ENCODE measurements at regions not wholly inside any gene's neighbourhood (a gene's known extent, or its start where the extent isn't known, plus 50 kb on each side); places are given as distances from the start of the nearest gene placed in this dataset.

GRCh38 chr12:24270965-24271364 is 321.5 kb upstream of the SOX5 start:
- TF ChIP-seq POLR2A (IDR thresholded peaks at IDR 0.05) (no peak), CTCF (IDR thresholded peaks at IDR 0.05) (no peak)
